ENCODE measurements at regions not wholly inside any gene's neighbourhood (a gene's known extent, or its start where the extent isn't known, plus 50 kb on each side); places are given as distances from the start of the nearest gene placed in this dataset.

DNA sequence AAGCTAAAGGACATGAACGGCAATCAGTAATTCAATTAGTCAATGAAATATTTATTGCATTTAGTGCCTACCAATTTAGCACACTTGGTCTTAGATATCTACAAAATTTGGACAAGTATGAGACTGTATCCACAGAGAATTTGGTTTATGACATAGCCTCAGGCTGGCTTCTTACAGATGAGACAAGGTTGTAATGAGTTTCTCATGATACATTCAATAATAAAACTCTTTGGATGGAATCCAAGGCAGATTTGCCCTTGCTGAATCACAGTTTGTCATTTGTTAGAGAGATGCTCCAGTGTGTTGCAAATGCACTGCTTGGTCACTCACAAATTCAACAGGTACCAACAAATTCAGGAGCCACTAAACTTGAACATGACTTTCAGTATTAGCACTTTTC, 162.5 kb downstream of the GPR37 start:
- TF ChIP-seq TCF12 (IDR thresholded peaks at IDR 0.05) (no peak), EP300 (IDR thresholded peaks at IDR 0.05; ENCODE audit: borderline replicate concordance in 1 of 2, low read depth in 1 of 2, low read length in 1 of 2) (no peak), POLR2AphosphoS5 (IDR thresholded peaks at IDR 0.05; ENCODE audit: low read depth, low read length) (no peak), YY1 (IDR thresholded peaks at IDR 0.05; ENCODE audit: low read depth) (no peak), CHD2 (IDR thresholded peaks at IDR 0.05; ENCODE audit: low read length, partially characterized antibody) (no peak)
- TF ChIP-seq, protein P1, sequence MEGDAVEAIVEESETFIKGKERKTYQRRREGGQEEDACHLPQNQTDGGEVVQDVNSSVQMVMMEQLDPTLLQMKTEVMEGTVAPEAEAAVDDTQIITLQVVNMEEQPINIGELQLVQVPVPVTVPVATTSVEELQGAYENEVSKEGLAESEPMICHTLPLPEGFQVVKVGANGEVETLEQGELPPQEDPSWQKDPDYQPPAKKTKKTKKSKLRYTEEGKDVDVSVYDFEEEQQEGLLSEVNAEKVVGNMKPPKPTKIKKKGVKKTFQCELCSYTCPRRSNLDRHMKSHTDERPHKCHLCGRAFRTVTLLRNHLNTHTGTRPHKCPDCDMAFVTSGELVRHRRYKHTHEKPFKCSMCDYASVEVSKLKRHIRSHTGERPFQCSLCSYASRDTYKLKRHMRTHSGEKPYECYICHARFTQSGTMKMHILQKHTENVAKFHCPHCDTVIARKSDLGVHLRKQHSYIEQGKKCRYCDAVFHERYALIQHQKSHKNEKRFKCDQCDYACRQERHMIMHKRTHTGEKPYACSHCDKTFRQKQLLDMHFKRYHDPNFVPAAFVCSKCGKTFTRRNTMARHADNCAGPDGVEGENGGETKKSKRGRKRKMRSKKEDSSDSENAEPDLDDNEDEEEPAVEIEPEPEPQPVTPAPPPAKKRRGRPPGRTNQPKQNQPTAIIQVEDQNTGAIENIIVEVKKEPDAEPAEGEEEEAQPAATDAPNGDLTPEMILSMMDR (IDR thresholded peaks at IDR 0.05): no peak

Measured in SK-N-SH (cell line).